HG03025 (cell line): ENCODE measurements at regions not wholly inside any gene's neighbourhood (a gene's known extent, or its start where the extent isn't known, plus 50 kb on each side); places are given as distances from the start of the nearest gene placed in this dataset.

ENCODE experiments used
- ATAC-seq: cut with Tn5 transposase; IDR thresholded peaks from one replicate; pipeline ENCODE4 v1.9.1; 2021; ENCODE audit warnings: mild to moderate bottlenecking, moderate library complexity; ENCODE audit not compliant: unreplicated experiment, low FRiP score

DNA sequence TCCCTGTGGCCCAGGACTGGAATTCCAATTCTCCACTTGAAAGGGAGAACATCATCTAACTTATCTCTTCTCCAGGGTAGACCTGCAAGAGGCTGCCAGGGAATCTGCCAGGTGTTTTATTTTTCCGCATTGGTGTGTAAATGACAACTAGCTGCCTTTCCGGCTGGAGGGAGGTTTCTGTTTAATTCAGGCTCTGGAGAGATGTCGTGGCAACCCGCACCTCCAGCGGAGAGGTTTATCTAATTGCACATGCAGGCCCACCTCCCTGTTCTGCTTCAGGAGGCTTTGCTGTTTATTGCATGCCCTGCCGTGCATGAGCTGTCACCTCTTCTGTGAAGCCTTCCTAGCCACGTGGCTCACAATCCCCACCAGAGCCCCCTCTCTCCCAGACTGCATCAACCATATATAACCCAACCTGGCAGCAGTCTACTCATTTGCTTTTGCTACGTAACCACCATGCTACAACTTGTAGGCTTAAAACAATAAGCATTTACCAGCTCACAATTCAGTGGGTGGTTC lies 151.6 kb downstream of the C1orf94 start:
- ATAC-seq = no peak

DNA sequence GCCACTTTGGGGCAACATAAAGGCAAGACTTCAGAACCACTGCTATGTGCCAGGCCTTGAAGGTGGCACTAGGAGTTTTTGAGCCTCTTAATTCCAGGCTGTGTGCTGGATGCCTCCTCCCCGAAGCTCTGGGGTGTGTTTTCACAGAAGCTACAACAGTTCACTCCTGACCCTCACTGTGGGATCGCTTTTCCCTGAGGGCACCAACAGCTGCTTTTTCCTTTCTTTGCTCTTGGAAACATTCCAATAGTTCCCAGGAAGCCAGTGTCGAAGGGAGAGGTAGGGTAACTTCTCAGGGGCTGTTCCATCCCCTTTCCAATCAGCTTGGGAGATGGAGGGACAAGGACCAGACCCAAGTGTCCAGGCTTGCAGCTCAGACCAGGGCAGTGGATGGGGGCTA lies 153.4 kb downstream of the C1orf94 start:
- no peak for ATAC-seq

DNA sequence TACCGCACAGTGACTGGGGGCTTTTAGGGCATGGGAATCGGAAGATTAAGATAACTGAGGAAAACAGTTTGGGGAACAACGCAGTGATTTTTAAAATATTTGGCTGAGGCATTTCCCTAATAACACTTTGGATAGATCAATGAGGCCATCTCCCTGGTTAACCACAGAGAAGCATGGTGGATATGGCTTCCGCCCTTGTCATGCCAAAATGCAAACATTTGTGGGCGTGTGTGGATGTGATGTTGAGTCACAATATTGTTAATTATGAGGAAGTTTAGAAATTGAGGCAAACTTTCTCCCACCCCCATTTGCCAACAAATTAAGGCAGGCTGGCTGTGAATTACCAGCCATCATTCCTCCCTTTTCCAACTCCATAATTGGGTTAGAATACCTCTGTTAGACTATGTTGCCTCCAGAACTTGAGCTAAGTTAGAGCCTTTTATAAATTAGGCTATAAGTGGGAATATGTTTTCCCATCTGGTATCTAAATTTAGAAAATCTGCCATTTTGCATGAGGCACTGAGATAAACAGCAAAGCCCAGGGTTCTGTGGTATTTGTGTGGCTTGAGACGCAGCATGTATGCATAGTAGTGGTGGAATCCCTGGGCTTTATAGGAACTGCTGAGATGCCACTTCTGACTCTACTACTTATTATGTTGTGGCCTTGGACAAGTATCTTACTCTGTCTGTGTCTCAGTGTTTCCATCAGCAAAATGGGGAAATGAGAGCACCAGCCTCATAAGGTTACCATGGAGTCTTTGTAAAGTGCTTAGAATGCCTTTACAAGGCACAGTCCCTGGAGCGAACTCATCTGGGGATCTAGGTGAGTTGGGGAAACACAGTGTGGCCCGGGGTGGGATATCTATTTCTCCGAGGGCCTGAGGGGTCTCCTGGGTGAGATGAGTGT lies 154.6 kb downstream of the C1orf94 start:
- no peak for ATAC-seq

DNA sequence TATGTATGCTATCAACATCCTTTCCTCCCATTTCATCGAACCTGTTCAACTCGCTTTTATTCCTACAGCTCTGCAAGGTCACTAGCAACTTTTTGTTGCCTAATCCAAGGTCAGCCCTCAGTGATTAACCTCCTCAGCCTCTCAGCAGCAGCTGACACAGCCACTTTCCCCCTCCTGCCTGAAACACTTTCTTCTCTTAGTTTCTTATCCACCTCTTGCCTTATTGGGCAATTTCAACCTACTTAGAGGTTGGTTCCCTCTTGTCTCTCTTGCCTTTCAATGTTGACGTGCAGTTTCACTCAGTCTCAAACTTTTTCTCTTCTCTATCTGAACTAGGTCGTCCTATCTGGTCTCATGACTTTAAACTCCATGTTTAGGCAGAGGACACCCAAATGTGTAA lies 156.3 kb downstream of the C1orf94 start:
- ATAC-seq = no peak

DNA sequence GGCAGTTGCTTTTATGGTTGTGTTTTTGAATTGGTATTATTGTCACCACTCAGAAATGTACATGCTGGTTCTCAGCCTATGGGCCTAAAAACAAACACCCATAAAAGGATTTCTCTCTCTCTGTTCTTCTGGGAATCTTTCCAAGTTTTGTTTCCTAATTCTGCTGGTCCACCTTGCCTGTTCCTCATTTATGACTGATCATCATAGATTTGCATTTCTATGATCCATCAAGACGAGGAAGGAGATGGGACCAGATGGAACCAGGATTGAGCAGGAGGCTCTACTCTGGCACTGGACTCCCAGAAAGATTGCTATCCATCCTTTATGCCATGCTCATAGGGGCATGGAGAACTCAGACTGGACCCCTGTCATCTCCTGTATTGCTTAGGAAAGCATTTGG lies 162.2 kb downstream of the C1orf94 start:
- no peak for ATAC-seq

DNA sequence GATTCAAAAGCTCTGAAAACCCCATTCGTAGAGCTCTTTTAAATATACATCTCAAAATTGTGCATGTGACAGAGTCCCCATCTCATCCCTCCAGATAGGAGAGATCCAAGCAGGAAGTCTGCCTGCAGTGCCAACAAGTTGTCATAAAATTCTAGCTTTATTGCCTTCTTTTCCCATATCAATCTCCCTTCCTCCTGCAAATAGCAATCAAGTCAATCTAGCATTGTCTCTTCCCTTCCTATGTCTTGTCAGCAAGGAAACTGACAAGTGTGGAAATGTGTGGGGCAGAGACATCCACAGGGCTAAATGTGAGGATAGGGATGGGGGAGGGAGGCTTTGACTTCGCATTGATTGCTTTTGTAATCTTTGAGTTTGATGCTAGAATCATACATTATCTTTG lies 165.2 kb downstream of the C1orf94 start:
- ATAC-seq = no peak

DNA sequence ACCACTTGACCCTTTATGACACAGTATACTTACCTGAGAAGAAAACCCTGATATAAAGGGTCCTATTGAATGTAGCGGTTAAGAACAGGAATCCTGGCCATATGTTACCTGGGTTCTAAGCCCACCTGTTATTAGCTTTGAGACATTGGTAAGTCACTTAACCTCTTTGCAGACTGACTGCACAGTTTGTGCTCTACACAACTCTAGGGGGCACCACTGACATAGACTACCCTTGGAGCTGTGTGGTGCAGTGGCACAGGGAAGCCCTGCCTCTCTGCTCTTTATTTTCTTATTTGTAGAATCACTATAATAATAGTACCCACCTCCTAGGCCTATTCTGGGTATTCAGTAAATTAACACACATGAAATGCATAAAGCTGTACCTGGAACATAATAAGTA lies 165.6 kb downstream of the C1orf94 start:
- ATAC-seq = no peak

DNA sequence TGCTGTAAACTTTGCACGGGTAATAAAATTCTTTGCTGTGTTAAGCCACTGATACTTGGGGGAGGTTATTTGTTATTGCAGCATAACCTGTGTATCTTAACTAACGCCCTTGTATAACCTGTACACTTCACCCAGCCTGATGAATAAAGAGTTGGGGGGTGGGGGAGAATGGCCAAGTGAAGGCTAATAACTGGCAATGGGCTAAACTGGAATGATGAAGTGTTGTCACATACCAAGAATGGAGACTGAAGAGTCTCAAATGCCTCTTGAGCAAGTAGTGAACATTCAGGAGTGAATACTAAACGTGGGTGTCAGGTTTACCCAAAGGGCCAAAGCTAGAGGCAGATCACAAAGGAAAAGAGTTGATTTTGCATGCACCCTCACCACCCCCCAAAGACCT lies 169.4 kb downstream of the C1orf94 start:
- no peak for ATAC-seq

DNA sequence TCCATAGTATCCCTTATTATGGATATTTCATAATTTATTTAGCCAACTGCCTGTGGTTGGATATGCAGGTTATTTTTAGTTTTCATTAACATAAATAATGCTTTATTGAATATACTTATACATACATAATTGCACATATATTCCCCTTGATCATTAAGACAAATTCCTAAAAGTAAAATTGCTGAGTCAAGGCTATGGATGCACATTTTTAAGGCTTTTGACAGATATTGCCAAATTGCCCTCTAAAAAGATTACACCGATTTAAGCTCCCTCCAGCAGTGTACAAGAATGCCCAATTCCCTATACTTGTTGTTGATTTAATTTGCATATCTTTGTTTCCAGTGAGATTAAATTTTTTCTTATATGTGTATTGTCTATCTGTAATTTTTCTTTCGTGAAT lies 176.7 kb downstream of the C1orf94 start:
- no peak for ATAC-seq

DNA sequence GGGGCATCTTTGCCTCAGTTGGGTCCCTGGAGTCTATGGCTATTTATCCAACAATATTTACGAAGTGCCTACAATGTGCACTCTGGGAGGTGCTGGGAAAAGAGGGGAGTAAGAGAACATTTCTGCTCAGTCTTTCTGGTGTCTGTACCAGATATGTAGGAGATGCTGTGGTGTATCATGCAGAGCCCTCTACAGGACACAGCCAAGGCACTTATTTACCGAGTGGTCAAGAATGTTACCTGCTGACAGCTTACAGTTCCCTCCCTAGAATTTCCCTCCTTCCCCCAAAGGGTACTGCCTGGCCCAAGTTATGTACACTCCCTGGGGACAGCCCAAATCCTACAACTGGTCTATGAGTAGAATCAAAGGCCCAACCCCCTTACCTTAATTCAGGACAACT lies 177.7 kb downstream of the C1orf94 start:
- ATAC-seq = no peak

DNA sequence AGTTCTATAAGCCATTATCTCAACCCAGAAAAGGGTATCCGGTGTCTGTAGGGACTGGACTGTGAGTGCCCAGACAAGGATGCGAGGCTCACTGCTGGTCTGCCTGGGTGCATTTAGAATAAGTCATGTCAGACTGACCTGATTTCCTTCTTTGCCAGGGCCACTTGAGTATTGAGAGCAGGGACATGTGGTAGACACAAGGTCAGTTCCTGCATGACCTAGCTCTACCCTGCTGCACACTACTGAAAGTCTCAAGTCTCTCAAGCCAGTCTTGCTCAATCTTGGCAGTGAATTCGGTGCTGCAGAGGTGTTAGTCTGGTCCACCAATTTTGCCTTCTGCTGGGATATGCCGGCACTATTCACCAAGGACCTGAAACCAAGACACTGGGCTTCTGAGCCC lies 180.1 kb downstream of the C1orf94 start:
- ATAC-seq = no peak

DNA sequence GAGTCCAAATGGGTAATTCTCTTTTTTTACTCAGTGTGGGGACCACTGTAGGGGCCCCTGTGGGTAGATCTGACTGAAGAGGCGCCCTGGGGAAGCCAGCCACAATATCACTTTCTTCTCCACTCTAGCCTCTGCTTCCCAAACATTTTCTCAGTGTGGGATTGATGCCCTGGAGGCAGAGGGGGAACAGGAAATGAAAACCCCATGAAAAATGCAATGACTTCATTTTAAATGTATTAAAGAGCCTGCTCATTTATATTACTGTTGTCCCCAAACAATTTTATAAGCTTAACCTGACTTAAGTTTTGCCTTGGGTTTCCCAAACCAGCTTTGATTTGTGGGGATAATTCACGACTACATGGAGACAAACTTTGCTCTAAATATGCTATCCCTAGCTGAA lies 181.9 kb downstream of the C1orf94 start:
- no peak for ATAC-seq

DNA sequence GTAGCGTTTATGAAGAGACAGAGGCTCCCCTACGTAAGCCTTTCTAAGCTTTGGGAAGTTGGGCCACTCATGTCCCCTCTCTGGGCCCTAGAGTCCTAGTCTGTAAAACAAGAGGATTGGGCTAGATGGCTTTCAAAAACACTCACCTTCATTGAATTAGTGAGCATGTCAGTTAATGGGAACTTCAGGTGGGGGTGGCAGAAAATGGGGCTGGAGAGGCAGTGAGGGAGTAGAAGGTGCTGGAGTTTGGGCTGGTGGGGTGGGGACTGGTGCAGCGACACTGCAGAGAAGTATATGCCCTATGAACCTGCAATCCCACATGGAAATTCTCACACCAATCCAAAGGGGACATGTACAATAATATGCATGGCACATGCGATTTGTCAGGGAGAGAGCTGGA lies 182.7 kb downstream of the C1orf94 start:
- ATAC-seq = no peak

DNA sequence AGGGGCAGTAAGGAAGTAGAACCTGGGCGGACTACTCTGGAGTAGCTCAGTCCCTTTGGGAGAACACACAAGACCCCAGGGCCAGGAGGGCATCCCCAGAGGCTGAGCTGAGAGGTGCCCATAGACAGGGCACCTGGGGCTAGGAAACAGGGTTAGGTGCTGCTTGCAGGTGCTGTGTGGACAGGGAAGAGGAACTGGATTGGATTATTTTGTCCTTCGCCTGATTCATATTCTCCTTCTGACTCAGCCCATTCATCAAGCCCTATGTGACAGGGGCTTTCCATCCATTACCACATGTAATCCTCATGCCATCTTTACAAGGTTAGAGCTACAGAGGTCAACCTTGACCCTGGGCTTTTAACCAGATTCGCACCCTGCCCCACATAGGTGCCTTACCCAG lies 183.9 kb downstream of the C1orf94 start:
- ATAC-seq = no peak

DNA sequence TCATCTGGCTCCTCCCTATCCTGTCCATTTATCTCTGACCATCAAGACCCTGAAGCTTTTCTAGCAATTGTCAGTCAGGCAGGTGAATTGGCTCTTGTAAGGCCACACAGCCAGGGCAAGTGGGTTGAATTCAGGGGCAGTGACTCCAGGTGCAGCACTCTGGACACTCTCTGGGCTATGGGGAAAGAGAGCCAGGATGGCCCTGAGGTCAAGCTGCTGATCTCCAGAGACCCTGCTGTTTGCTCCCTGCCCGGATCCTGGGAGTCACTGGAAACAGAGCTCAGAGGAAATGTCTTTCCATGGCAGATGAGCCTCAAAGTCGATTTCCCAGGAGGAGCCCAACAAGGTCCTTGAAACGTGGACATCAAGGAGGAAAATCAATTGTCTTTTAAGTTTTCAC lies 184.4 kb downstream of the C1orf94 start:
- no peak for ATAC-seq

DNA sequence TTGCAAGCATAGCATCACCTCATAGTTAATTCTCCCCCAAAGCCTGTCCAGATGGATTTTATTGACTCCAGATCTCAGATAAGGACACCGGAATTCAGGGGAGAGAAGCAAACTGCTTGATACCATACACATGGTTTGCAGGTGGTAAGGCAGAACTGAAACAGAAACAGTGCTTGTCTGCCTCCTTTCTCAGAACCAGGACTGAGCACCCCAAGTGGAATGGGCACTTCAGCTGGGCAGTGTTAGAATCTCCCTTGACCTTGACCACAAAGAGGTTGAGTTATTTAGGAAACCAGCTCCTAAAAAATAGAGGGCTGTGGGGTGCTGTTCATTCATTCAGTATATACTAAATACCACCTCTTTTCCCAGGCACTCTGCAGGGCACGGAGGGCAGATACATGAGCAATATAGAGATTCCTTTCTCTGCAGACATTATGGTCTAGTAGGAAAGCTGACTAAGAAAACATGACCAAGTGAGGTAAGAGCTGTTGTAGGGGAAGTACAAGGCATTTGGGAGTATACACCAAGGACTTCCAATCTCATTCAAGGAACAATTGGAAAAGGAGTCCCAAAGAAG lies 185.2 kb downstream of the C1orf94 start:
- no peak for ATAC-seq

DNA sequence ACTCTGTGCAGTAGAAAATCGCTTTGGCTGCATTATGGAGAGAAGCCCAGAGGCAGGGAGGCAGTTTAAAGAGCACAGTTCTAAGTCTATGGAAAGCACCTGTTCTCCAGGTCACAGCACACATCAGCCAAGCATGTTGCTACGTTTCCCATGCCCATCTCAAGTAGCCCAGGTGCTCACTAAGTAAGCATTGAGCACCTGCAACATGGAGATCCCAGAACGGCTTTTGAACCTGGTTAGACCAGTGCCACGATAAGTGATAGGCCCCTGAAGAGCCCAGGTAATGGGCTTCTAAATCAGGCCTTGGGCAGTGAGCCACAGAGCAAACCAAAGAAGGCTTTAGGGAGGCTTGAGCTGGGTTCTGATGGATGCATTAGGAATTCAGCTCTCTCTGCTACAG lies 186.2 kb downstream of the C1orf94 start:
- ATAC-seq = no peak

DNA sequence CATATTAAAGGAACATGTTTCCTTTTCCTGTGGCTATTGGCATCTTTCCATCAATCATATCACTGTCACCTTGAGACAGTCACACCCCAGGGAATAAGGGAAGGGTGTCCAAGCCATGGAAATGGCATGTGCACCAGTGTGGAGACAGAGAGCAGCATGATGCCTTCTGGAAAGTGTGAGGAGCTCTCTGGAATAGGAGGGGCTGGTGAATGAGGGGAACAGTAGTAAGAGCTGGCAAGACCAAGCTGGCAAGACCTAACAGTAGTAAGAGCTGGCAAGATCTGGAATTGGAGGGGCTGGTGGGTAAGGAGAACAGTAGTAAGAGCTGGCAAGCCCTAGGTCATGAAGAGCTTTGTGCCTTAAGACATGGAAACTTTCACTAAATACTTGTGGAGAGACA lies 186.7 kb downstream of the C1orf94 start:
- ATAC-seq = no peak

DNA sequence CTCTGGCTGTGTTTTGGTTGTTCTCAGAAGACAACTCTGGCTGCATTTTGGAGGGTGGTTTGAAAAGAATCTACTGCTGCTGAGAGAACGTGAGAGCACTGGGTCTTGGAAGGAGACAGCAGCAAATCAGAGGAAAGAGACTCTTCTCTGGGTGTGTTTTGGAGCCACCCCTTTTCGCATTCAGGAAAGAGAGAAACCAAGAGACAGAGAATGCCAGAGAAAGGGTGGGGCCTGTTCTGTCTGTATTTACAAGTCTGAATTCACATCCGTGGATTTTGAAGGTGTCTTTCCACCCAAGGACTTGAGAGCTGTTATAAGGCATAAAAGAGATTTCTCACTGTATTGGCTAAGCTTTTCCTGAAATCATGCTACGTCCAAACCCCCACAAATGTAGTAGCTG lies 187.2 kb downstream of the C1orf94 start:
- ATAC-seq = no peak

DNA sequence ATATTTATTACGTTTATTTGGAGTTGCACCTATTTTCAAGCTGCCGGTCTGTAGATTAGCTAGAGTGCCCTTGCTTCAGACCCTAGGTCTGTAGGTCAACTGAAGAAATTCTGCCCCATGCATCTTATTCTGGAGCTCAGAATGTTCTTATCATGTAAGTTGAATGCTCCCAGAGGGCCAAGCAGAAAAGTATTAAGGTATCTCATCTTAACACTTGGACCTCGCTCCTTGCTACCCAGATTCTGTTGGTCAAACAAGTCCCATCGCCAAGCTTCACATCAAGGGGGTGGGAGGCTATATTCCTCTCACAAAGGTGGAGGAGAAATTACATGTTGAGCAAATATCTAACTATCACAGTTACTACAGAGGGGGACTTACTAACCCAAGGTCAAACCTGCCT lies 187.7 kb downstream of the C1orf94 start:
- ATAC-seq = no peak

DNA sequence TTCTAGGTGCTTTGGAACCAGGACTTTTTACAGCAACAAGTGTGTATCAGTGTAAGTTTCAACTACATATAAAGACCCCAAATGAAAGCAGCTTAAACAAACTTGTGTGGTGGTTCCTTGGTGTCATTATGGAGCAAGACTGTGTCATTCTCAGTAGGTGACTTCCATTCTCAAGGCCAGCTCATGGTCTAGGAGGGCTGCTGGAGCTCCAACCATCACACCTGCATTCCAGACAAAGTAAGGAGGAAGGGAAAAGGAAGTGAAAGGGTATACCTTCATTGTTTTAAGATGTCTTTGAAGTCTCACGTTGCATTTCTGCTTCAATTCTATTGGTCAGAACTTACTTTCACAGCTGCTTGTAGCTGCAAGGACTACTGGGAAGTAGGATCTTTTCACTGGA lies 188.6 kb downstream of the C1orf94 start:
- ATAC-seq = no peak
